GM12892 (cell line): ENCODE measurements at regions not wholly inside any gene's neighbourhood (a gene's known extent, or its start where the extent isn't known, plus 50 kb on each side); places are given as distances from the start of the nearest gene placed in this dataset.

Experiments
- POLR2A ChIP-seq: IDR thresholded peaks from 2 replicates; pipeline ENCODE4 v1.6.1; 2011; ENCODE audit warnings: low read depth, low read length, control low read depth
- POLR2AphosphoS5 ChIP-seq: IDR thresholded peaks from 2 replicates; pipeline ENCODE4 v1.6.1; 2011; ENCODE audit warnings: low read depth, low read length, control low read depth
- TAF1 ChIP-seq: IDR thresholded peaks from 2 replicates; pipeline ENCODE4 v1.6.1; 2011; ENCODE audit warnings: low read depth, mild to moderate bottlenecking, control low read depth, low read length, borderline replicate concordance

DNA sequence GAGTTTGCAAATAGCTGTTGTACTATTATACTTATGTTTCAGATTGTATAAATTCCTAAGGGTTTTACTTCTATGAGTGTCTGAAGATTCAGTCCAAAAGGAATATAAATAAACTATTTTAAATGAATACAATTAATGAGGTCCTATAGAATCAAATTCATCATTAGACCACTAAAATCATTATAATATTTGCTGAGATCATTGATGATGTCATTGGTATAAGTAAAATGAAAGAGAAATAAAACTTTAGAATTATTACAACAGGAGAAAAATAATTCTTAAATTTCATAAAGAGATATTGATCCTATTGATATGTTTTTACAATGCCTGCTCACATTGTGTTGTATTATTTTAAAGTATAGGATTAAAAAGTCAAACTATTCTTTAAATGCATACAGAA lies 544.0 kb upstream of the ZWINT start:
- TF ChIP-seq POLR2AphosphoS5 (no peak), POLR2A (no peak), TAF1 (no peak)
